HG02938 (cell line): ENCODE measurements at regions not wholly inside any gene's neighbourhood (a gene's known extent, or its start where the extent isn't known, plus 50 kb on each side); places are given as distances from the start of the nearest gene placed in this dataset.

Experiments used
- ATAC-seq: cut with Tn5 transposase; IDR thresholded peaks from one replicate; pipeline ENCODE4 v1.9.1; 2021; ENCODE audit warnings: mild to moderate bottlenecking, moderate library complexity; ENCODE audit not compliant: unreplicated experiment

DNA sequence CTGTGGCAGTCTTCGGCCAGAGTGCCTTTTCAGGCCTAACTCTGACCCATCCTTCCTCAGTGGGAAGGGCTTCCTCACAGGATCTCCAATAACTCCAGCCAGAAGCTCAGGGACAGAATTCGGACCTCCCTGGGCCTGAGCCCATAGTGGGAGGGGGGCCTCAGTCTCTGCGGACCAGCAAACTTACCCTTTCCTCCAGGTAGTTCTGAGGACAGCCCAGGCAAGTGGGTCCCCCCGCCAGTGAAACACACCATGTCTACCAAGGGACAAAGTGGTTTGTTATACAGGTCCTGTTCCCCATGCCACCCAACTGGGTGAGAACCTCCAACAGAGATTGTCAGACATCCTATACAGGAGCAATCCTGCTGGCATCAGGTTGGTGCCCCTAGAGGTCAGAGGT, 350.4 kb downstream of the RAB28 start:
- no peak for ATAC-seq

DNA sequence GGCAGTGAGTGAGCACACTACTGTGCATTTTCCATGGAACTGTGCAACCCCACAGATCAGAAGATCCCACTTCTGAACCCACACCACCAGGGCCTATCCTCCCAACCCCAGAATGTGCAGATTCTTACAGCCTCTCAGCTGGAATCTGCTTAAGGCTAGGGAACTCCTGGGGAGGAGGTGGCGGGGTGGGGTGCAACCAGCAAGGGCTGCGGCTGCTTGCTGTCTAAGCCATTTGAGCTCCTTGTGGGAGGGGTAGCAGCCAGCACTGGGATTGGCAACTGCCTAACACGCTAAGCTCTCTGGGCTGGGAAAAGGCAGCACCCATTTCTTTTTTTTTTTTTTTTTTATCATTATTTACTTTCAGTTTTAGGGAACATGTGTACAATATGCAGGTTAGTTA, 353.3 kb downstream of the RAB28 start:
- no peak for ATAC-seq

DNA sequence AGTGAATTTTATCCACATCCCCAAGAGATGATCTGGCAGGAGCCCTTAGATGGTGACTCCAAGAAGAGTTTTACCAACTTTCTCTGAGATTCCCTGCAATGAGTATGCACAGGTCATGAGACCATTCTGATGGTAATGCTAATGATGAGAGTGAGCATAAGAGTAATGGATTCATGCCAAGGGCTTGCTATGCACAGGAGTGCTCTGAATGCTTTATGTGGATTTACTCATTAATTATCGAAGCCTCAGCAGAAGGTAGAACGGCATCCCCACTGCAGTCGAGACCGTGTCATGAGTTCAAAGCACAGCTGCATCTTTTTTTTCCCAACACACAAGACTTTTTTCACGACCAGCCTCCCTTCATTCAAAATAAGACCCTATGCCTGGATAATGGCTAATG, 355.0 kb downstream of the RAB28 start:
- no peak for ATAC-seq

DNA sequence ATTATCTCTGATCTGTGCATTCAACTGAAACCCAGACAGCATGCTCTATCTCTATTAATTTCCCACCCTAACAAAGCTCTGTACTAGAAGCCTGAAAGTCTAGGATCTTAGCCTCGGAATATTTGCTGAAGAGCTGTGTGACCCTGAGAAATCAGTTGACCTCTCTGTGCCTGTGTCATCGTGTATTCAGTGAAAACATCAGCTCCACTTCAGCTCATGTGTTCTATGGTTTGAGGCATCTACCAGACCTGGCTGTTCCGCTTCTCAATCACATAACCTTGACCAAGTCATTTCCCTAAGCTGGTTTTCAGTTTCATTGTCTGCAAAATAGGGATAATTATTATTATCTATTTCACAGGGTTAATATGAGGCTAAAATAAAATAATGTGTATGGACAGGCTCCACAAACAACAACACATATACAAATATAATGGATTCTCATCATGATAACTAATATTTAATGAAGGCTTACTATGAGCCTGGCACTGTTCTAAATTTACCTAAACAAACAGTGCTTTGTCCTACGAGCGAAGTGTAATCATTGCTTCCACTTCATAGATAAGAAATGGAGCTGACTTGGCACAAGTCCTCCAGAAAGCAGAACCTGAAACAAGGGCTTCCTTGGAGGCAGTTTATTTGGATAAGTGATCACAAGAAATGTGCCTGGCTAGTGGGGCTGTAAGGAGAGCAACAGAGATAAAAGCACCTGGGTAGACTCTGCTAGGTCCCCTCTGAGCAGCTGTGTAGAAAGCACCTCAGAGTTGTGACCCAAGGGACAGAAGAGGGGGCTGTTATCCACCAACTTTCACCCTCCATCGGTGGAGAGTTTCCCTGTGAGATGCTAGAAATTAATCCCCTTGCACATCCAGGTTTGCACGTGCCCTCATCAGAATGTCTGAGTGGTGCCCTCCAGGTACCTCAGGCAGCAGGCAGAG, 356.9 kb downstream of the RAB28 start:
- no peak for ATAC-seq

DNA sequence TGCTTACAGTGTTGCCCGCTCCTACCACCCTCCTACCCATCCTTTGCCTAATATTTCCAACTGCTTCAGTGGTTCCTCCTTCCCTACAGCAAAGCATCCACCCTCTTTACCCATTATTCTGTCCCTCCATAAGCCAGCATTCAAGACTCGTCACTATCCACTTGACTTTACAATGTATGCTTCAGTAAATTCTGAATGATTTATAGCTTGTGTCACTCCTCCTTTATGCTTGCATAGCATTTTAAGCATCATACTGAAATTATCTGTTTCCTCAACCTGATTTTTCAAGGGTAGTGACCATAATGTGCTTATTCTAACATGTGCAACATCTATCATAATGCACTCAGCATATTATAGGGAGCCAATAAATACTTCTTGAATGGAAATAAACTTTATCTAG, 365.5 kb downstream of the RAB28 start:
- no peak for ATAC-seq

- no peak for ATAC-seq
Measured at GRCh38 chr4:13117185-13117584, 367.0 kb downstream of the RAB28 start.

DNA sequence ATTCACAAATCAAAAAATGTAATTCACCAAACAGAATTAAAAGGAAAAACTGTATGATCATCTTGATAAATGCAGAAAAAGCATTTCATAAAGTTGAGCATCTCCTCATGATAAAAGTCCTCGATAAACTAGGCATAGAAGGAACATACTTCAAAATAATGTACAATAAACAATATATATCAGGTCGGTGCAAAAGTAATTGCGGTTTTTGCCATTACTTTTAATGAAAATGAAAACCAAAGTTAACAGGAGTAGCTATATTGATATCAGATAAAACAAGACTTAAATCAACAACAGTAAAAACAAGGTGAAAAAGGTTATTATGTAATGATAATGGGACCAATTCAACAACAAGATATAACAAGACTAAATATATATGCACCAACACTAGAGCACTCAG, 372.1 kb downstream of the RAB28 start:
- ATAC-seq = no peak

DNA sequence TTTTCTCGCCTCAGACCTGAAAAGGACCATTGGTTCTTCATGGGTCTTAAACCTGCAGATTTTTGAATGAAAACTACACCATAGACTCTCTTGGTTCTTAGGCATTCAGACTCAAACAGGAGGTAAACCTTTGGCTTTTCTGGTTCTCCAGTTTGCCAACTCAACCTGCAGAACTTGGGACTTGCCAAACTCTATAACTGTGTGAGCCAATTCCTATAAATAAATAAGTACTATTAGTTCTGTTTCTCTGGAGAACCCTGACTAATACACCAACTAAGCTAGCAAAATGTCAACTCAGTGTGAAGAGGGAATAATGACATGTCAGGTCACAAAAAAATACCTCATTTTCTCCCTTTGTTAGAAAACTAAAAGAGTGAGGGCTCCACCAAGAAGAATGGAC, 374.6 kb downstream of the RAB28 start:
- ATAC-seq = no peak

DNA sequence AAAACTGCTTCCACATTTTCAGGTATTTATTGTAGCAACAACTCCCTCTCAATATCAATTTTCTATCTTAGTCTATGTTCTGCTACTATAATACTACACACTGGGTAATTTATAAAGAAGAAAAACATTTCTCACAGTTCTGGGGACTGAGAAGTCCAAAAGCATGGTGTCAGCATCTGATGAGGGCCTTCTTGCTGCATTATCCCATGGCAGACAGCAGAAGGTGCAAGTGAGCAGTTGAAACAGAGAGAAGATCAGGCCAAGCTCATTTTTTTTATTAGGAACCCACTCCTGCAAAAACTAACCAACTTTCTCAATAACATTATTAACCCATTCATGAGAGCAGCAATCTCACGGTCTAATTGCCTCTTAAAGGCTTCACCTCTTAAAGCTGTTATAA, 376.0 kb downstream of the RAB28 start:
- no peak for ATAC-seq

GRCh38 chr4:13103382-13104015, 380.6 kb downstream of the RAB28 start:
- peak; percentile 62 for ATAC-seq

GRCh38 chr4:13102092-13102742, 381.9 kb downstream of the RAB28 start:
- no peak for ATAC-seq

DNA sequence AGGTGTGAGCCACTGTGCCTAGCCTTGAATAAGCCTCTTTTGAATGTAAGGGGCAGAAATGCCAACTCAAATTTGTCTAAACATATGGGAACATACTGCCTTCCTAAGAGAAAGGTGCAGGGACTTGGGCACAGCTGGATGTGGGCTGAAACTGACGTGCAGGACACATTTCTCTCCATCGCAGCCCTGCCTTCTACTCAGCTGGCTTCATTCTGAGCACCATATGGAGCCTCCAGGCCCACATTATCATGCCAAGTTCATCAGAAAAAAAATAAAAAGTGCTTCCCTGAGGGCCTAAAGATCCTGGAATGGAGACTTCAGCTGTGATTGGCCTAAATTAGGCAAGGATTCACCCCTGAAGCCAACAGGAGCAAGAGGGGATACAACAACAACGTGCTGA, 386.2 kb downstream of the RAB28 start:
- no peak for ATAC-seq

- ATAC-seq = no peak
Measured at GRCh38 chr4:13095722-13096121, 388.4 kb downstream of the RAB28 start.

DNA sequence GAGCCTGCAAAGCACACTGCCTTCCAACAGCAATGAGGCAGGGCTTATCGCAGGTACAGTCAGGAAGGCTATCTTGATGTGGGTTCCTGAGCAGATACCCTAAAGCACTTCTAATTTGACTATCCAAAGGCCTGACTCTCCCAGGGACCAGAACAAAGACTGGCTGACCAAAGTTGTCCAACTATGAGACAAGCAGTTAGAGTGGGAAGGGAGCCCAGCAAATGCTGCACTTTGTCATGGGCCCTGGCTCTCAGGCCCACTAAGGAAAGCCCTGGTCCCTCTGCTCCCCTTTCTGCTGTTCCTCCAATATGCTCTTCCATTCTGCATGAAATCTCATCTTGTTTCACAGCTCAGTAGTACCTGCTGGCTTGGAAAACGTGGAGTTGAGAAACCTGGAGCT, 391.0 kb downstream of the RAB28 start:
- no peak for ATAC-seq

DNA sequence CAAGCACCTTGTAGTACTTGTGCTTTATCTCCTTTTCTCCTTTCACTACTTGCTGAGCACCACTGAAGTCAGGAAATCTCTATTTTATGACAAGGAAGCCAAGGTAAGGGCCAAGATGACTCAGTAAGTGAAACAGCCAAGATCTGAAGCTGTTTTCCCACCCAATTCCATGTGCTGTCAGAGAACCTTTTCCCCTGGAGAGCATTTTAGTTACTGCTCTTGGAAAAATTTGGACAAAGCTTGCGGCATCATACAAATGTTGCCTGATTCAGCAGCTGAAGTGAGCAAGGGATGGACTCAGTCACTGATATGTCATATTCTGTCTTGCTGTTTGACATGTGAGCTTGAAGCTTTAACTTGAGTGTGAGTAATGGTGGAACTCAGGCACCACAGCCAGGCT, 391.4 kb downstream of the RAB28 start:
- no peak for ATAC-seq

DNA sequence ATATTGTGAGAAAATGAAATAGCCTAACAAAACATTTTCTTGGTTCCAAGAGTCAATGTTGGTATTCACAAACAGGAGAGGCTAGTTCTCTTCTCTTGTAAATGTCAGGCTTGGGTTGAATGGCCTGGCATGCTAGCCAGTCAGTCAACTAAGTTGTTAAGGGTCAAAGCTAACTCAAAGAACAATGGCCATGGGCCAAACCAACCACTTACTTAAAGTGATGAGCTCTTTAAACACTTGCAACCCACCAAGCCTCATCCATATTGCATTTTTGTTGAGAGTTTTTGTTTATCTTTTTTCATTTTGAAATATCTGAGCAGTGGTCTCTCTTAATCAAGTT, 394.5 kb downstream of the RAB28 start:
- ATAC-seq = no peak

DNA sequence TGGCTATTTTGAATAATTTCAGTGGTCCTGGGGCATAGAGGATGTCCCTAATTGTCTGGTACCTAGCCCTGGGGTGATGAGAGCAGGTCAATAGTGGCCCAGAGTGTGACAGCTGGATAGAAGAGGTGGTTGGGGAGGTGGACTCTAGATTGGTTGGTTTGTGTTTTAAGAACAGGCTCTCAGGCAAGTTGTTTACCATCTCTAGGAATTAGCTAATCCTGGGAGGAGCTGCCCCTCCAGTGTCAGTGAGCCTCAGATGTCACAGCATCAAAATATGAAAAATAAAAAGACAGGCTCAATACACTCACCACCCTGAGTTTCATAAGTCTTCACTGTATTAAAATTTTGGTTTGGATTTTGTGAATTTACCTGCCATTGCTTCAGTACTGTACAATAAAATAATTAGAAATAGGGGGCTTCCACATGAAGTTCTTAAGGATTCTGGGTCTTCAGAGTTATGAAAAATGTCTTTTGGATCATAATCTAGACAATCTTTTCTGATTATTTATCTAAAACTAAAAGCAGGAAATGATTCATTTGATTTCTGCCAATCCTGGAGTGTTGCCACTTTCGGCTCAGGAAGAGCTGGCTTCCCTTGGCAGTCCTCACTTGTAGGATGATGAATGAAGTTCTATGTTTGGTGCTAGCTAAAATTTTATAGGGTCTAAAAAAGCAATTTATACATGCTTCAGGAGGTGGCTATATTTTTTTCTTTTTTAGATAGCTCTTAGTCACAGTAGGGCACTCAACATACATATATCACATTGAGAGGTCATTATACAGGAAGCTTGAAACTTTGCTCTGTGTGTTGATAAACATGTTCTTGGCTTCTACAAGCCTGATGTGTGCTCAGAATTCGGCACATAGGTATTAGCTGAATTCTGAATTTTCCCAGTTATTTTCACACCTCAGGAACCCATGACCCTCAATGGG, 395.1 kb downstream of the RAB28 start:
- ATAC-seq = no peak

- no peak for ATAC-seq
Measured at GRCh38 chr4:13087041-13087440, 397.1 kb downstream of the RAB28 start.

DNA sequence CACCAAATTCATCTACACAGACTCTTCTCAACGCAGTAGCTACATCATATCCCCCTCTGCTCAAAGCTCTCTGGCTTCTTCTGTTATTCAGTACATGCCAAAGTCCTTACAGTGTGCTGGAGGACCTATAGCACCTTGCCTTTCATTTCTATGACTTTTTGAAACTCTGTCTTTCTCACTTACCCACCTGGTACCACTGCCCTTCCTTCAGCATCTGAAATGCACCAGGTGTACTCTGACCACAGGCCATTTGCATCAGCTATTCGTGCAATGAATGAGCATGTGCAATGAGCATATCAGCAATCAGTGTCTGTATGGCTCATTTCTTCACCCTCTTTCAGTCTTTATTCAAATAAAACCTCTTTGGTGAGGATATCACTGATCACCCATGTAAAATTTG, 399.9 kb downstream of the RAB28 start:
- no peak for ATAC-seq

DNA sequence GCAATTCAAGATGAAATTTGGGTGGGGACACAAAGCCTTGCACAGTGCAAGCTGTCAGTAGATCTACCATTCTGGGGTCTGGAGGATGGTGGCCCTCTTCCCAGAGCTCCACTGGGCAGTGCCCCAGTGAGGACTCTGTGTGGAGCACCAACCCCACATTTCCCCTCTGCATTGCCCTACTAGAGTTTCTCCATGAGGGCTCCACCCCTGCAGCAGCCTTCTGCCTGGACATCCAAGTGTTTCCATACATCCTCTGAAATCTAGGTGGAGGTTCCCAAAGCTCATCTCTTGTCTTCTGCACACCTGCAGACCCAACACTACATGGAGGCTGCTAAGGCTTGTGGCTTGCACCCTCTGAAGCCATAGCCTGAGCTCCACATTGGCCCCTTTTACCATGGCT, 402.3 kb downstream of the RAB28 start:
- no peak for ATAC-seq

DNA sequence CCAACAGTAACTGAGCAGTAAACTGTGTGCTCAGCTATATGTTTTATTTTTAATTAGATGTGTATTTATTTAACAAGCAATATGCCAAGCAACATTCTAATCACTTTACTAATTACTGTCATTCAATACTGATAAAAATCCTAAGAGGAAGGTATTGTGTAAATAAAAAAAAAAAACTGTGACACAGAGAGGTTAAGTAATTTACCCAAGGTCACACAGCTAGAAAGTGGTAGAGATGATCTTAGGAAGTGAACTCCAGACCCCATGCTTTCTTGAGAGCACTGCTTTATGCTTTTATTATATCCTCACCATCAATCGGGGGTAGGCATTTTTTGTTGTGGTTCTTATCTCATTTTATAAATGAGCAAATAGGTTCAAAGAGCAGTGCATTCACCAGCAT, 417.1 kb downstream of the RAB28 start:
- no peak for ATAC-seq
